SK-N-SH treated with all-trans-retinoic acid at 6 μM for 48 hours (cell line): ENCODE measurements at regions not wholly inside any gene's neighbourhood (a gene's known extent, or its start where the extent isn't known, plus 50 kb on each side); places are given as distances from the start of the nearest gene placed in this dataset.
A peak's percentile ranks its signal among the peaks of the same experiment; 100 is the strongest.

ENCODE experiments used
- ATAC-seq: fragments of 200-7000 bp; cut with Tn5 transposase; 3 replicates; pipeline ENCODE4 v1.9.1; 2020; ENCODE audit warnings: mild to moderate bottlenecking, moderate library complexity
- ARNTL ChIP-seq: fragments of 450-650 bp; formaldehyde crosslinking; IDR thresholded peaks from 2 replicates; pipeline ENCODE4 v1.5.0; 2020; ENCODE audit warnings: low read depth, mild to moderate bottlenecking, moderate library complexity, borderline replicate concordance
- BACH2 ChIP-seq: fragments of 250-450 bp; sonication (Bioruptor Pico); IDR thresholded peaks from 2 replicates; pipeline ENCODE4 v1.9.0; 2021; ENCODE audit warnings: mild to moderate bottlenecking, borderline replicate concordance
- CREB5 ChIP-seq: fragments of 250-450 bp; sonication (Bioruptor Pico); IDR thresholded peaks from 2 replicates; pipeline ENCODE4 v1.5.1; 2020; ENCODE audit warnings: low read depth, mild to moderate bottlenecking, moderate library complexity
- CSDC2 ChIP-seq: fragments of 250-450 bp; sonication (Bioruptor Pico); IDR thresholded peaks from 2 replicates; pipeline ENCODE4 v1.5.0; 2020; ENCODE audit warnings: mild to moderate bottlenecking, moderate library complexity
- ESRRG ChIP-seq: fragments of 250-450 bp; sonication (Bioruptor Pico); IDR thresholded peaks from 2 replicates; pipeline ENCODE4 v1.6.1; 2021; ENCODE audit warnings: mild to moderate bottlenecking
- OSR1 ChIP-seq: fragments of 250-450 bp; sonication (Bioruptor Pico); IDR thresholded peaks from 2 replicates; pipeline ENCODE4 v1.8.0; 2022; ENCODE audit warnings: moderate library complexity, mild to moderate bottlenecking, inconsistent platforms
- POU6F1 ChIP-seq: fragments of 250-450 bp; sonication (Bioruptor Pico); IDR thresholded peaks from 2 replicates; pipeline ENCODE4 v1.8.0; 2021; ENCODE audit warnings: low read depth, mild to moderate bottlenecking, moderate library complexity, borderline replicate concordance
- SNAI2 ChIP-seq: fragments of 250-450 bp; sonication (Bioruptor Pico); IDR thresholded peaks from 2 replicates; pipeline ENCODE4 v1.5.0; 2020; ENCODE audit warnings: mild to moderate bottlenecking, moderate library complexity
- TCF4 ChIP-seq: fragments of 250-450 bp; sonication (Bioruptor Pico); IDR thresholded peaks from 2 replicates; pipeline ENCODE4 v1.8.0; 2021; ENCODE audit warnings: mild to moderate bottlenecking, moderate library complexity, borderline replicate concordance
- TOX ChIP-seq: fragments of 250-450 bp; sonication (Bioruptor Pico); IDR thresholded peaks from 2 replicates; pipeline ENCODE4 v1.8.0; 2021; ENCODE audit warnings: mild to moderate bottlenecking, moderate library complexity, borderline replicate concordance
- ZC3H10 ChIP-seq: fragments of 250-450 bp; sonication (Bioruptor Pico); IDR thresholded peaks from 2 replicates; pipeline ENCODE4 v1.5.1; 2021; ENCODE audit warnings: mild to moderate bottlenecking, moderate library complexity
- ZFP3 ChIP-seq: fragments of 250-450 bp; sonication (Bioruptor Pico); IDR thresholded peaks from 2 replicates; pipeline ENCODE4 v1.5.0; 2020; ENCODE audit warnings: mild to moderate bottlenecking, moderate library complexity
- ZFP30 ChIP-seq: fragments of 450-650 bp; formaldehyde crosslinking; IDR thresholded peaks from 2 replicates; pipeline ENCODE4 v1.5.0; 2022; ENCODE audit warnings: mild to moderate bottlenecking, moderate library complexity
- ZNF565 ChIP-seq: fragments of 450-650 bp; formaldehyde crosslinking; conservative IDR thresholded peaks from 2 replicates; pipeline ENCODE4 v1.5.0; 2020; ENCODE audit warnings: low read depth, mild to moderate bottlenecking, moderate library complexity
- ZNF70 ChIP-seq: fragments of 450-650 bp; formaldehyde crosslinking; IDR thresholded peaks from 2 replicates; pipeline ENCODE4 v1.5.0; 2020; ENCODE audit warnings: mild to moderate bottlenecking, moderate library complexity
- ZNF8 ChIP-seq: fragments of 450-650 bp; formaldehyde crosslinking; IDR thresholded peaks from 2 replicates; pipeline ENCODE4 v1.5.0; 2020; ENCODE audit warnings: mild to moderate bottlenecking, moderate library complexity
- TF ChIP-seq, protein P1 (sequence below): fragments of 250-450 bp; sonication (Bioruptor Pico); IDR thresholded peaks from 2 replicates; pipeline ENCODE4 v1.8.0; 2020; ENCODE audit warnings: mild to moderate bottlenecking, moderate library complexity, borderline replicate concordance

DNA sequence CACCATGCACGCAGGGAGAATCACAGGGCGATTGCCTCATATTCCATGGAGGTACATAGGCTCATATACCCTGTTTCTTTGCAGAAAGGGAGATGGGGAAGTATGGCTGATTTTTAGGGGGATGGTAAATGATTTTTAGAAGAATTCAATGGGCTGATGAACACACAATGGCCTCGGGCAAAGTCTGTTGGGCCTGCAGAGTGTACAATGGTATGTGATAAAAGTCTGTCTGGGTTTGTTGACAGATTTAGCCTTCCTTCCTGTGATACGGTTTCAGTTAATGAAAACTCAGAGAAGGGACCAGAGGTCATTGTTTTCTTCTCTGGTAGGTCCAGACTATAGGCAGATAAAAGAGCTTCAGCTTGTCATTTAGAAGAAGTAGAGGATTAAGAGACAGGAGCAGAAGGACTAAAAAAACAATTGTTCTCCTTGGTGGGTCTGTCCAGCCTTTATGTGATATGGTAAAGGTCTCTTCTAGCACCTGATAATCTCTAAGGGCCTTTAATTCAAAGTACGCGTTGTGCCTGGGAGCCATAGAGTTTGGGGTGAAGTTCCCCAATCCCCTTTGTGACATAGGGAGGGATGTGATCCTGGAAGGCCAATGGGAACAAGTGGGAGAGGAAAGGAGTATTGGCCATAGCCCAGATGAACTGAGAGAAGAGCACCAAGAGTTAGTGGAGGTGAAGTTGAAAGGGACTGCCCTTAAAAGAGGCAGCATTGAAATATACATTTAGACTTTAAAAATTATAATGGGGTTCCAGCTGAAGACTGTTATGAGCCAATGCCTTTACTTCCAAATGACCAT is 107.5 kb upstream of the SERPINE2 start:
- no peak for TF ChIP-seq SNAI2 (CRISPR knock-in tag)
- no peak for TF ChIP-seq ZC3H10
- no peak for TF ChIP-seq OSR1 (CRISPR knock-in tag)
- no peak for TF ChIP-seq ZFP30 (CRISPR knock-in tag)
- TF ChIP-seq, all 23 proteins: peak for 0
- no peak for ATAC-seq

DNA sequence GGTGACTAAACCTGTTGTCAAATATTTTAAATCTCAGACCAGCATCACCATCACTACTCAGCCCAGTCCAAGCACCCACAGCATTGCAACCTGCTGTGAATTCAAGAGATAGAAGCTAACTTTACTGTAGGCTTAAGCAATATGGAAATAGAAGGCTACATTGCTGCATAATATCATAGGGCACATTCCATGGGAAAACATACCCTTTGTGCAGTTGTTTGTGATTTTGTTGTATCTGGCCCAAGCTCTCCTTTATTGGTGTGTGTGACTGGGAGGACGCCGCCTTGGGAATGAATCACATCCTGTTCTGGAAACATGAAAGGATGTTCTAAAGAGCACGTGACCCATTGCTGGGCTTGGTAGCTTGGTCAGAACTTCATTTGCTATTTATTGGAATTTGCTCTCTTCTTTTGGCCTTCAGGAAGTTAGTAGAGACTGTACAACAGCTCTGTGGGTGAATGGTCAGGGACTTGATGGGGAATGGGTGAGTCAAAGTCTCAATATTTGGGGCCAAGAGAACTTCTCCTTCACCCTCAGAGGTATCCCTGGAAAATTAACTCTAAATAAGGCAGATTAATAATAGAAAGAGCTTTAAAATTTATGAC is 106.8 kb upstream of the SERPINE2 start:
- ATAC-seq, result peak; percentile 74
- TF ChIP-seq POU6F1 (CRISPR knock-in tag), result no peak
- TF ChIP-seq ZC3H10, result no peak
- TF ChIP-seq ZNF565 (CRISPR knock-in tag), result no peak
- TF ChIP-seq, protein P1, sequence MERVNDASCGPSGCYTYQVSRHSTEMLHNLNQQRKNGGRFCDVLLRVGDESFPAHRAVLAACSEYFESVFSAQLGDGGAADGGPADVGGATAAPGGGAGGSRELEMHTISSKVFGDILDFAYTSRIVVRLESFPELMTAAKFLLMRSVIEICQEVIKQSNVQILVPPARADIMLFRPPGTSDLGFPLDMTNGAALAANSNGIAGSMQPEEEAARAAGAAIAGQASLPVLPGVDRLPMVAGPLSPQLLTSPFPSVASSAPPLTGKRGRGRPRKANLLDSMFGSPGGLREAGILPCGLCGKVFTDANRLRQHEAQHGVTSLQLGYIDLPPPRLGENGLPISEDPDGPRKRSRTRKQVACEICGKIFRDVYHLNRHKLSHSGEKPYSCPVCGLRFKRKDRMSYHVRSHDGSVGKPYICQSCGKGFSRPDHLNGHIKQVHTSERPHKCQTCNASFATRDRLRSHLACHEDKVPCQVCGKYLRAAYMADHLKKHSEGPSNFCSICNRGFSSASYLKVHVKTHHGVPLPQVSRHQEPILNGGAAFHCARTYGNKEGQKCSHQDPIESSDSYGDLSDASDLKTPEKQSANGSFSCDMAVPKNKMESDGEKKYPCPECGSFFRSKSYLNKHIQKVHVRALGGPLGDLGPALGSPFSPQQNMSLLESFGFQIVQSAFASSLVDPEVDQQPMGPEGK, result no peak
- TF ChIP-seq ZNF70 (CRISPR knock-in tag), result no peak
- TF ChIP-seq BACH2 (CRISPR knock-in tag), result no peak
- no peak for TF ChIP-seq ZNF8 (CRISPR knock-in tag)
- TF ChIP-seq ZFP30 (CRISPR knock-in tag), result no peak
- TF ChIP-seq TCF4 (CRISPR knock-in tag), result no peak
- no peak for TF ChIP-seq TOX
- TF ChIP-seq, all 23 proteins: peak for 0

- no peak for TF ChIP-seq CSDC2 (CRISPR knock-in tag)
- TF ChIP-seq SNAI2 (CRISPR knock-in tag), result no peak
- no peak for TF ChIP-seq CREB5
- TF ChIP-seq ZFP3 (CRISPR knock-in tag), result no peak
- no peak for TF ChIP-seq ZNF565 (CRISPR knock-in tag)
- TF ChIP-seq, protein P1, result no peak
- TF ChIP-seq ZNF8 (CRISPR knock-in tag), result no peak
- no peak for TF ChIP-seq BACH2 (CRISPR knock-in tag)
- no peak for TF ChIP-seq ZNF70 (CRISPR knock-in tag)
- TF ChIP-seq ZC3H10, result no peak
- TF ChIP-seq TCF4 (CRISPR knock-in tag), result no peak
- no peak for TF ChIP-seq ARNTL (CRISPR knock-in tag)
- TF ChIP-seq ESRRG (CRISPR knock-in tag), result no peak
- TF ChIP-seq, all 23 proteins: peak for 0
- ATAC-seq, result no peak
These were observed 104.4 kb upstream of the SERPINE2 start for GRCh38 chr2:224143526-224143925.

DNA sequence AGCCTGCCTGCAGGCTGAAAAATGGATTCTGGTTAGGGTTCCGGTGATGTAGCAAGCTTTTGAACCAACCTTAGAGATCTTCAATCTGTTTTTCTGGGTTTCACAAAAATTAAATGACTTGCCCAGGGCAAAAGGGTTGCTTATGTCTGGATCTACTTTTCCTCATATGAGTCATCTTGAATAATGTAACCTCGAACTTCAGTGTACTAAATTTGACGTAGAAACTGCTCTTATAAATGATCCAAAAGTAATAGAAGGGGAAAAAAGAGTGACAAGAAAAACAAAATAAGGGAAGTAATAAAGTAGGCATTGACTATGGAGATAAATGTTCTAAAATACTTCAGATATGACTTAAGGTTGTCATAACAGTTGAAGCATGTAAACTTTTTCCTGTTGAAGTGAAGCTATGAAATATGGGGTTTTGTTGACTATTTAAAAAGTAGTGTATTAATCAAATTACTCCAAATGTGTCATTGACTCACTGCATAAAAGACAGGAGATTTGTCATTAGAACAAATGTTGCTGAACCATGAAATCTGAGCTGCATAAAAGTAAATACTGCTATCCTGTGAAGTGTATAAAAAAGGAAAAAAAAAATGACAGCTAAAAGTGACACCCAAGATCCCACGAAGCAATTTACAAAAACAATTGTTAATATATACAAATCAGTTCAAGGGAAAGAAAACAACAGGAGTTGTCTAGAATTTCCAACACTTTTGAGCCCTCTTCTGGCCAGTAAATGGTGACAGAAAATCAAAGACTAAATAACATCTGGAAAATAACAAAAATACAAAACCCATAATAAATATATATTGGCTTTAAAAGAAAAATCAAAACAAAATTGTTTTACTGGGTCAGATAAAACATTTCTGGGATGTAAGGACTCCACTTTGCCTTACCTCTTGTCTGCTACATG is 103.6 kb upstream of the SERPINE2 start:
- TF ChIP-seq TOX, result peak; percentile 78
- TF ChIP-seq POU6F1 (CRISPR knock-in tag), result no peak

More for the DNA sequence above, 103.6 kb upstream of the SERPINE2 start:
- ATAC-seq, result peak; percentile 74
